Left lung (tissue), 4 donors: ENCODE measurements at regions not wholly inside any gene's neighbourhood (a gene's known extent, or its start where the extent isn't known, plus 50 kb on each side); places are given as distances from the start of the nearest gene placed in this dataset.

Experiments
- ATAC-seq: fragments of 200-7000 bp; cut with Tn5 transposase; one replicate; pipeline ENCODE4 v1.9.1; 2020; ENCODE audit warnings: moderate library complexity
- DNase-seq, 4 donors: peaks; one replicate each; pipeline ENCODE4 v3.0.0-alpha.2; 2013 to 2020
- H3K27ac ChIP-seq, 2 donors: fragments of 200-600 bp; sonication (generic) in 1 of 2; one replicate each; pipeline versions ENCODE4 v1.5.0 to v1.8.0; 2020 to 2021
- H3K27me3 ChIP-seq, 2 donors: fragments of 200-600 bp; sonication (generic) in 1 of 2; one replicate each; pipeline versions ENCODE4 v1.5.0 to v1.8.0; 2020 to 2021
- H3K36me3 ChIP-seq, 2 donors: fragments of 200-600 bp; sonication (generic) in 1 of 2; one replicate each; pipeline versions ENCODE4 v1.5.0 to v1.8.0; 2020 to 2021
- H3K4me1 ChIP-seq, 2 donors: fragments of 200-600 bp; one replicate each; pipeline ENCODE4 v1.8.0; 2021
- H3K4me3 ChIP-seq, 2 donors: fragments of 200-600 bp; sonication (generic) in 1 of 2; one replicate each; pipeline versions ENCODE4 v1.5.0 to v1.8.0; 2020 to 2021; ENCODE audit warnings: mild to moderate bottlenecking in 1 of 2
- H3K9me3 ChIP-seq, 2 donors: fragments of 200-600 bp; sonication (generic) in 1 of 2; one replicate each; pipeline versions ENCODE4 v1.5.0 to v1.8.0; 2020 to 2021
- intact Hi-C, 2 donors: fragments of 100-400 bp; cut with DNase I; formaldehyde crosslinking; loops; one replicate each; pipeline versions ENCODE4 v1.11.2 to v1.14.2; 2022
- TF ChIP-seq, protein P1 (sequence below), 2 donors: fragments of 200-600 bp; sonication (generic) in 1 of 2; IDR thresholded peaks; one replicate each; pipeline versions ENCODE4 v1.5.0 to v1.8.0; 2021; ENCODE audit warnings: antibody characterized with exemption in 2 of 2
- donor health status: DM: no; HTN: yes; CAD: no.
- donor health status: DM: no; HTN: no; CAD: no.

DNA sequence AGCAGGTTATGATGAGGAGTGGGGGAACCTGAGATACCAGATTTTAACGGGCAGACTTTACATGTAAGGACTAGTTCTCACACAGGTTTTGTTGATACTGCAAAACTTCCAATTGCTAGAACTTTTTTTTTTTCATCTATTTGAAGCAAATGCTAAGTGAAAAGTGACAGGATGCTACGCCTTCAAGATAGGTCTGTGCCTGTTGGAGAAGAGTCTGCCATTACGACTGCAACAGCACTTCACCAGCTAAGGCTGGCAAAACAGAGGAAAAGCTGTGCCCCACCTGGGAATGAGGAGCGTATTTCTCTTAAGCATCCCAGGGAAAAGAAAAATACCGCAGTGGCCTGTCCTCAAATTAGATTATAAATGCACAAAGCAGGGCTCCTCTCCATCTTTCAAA lies 102.0 kb upstream of the CDH6 start:
- ATAC-seq, result no peak
- H3K36me3 ChIP-seq, result no peaks in the 10 kb centered on the region
- H3K27ac ChIP-seq, result no peak overlapping the region
- H3K27me3 ChIP-seq, result no peaks in the 10 kb centered on the region
- intact Hi-C loops, result no loop called here
- peaks cover 0 to 3% of the 10 kb centered on the region in 2 donors for H3K9me3 ChIP-seq
- no peak for DNase-seq
- H3K4me1 ChIP-seq, result no peaks in the 10 kb centered on the region
- no peak overlapping the region for H3K4me3 ChIP-seq
- TF ChIP-seq, protein P1, sequence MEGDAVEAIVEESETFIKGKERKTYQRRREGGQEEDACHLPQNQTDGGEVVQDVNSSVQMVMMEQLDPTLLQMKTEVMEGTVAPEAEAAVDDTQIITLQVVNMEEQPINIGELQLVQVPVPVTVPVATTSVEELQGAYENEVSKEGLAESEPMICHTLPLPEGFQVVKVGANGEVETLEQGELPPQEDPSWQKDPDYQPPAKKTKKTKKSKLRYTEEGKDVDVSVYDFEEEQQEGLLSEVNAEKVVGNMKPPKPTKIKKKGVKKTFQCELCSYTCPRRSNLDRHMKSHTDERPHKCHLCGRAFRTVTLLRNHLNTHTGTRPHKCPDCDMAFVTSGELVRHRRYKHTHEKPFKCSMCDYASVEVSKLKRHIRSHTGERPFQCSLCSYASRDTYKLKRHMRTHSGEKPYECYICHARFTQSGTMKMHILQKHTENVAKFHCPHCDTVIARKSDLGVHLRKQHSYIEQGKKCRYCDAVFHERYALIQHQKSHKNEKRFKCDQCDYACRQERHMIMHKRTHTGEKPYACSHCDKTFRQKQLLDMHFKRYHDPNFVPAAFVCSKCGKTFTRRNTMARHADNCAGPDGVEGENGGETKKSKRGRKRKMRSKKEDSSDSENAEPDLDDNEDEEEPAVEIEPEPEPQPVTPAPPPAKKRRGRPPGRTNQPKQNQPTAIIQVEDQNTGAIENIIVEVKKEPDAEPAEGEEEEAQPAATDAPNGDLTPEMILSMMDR (IDR thresholded peaks at IDR 0.05), result no peak

DNA sequence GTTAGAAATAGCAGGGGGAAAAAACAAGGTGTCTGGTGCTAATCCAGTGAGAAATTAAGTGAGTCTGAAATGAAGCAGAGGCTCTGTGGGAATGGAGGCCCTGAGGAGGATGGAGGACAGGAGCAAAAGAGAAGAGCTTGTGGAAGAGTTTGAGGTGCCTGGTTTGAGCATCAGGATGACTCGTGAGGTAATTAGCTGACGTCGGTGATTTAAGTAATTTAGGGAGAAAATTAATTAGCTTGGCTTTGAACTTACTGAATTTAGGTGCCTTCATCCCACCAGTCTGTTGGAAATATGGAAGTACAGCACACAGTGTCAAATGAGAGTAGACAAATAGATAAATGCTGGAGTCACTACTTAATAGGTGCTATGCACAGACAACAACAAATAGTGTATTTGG lies 103.0 kb upstream of the CDH6 start:
- intact Hi-C loops, result no loop called here
- DNase-seq, result no peak
- TF ChIP-seq, protein P1 (IDR thresholded peaks at IDR 0.05), result no peak
- Histone ChIP-seq H3K4me1 (no peaks in the 10 kb centered on the region), H3K9me3 (peaks cover 0 to 3% of the 10 kb centered on the region in 2 donors), H3K27me3 (no peaks in the 10 kb centered on the region), H3K4me3 (no peak overlapping the region), H3K36me3 (no peaks in the 10 kb centered on the region), H3K27ac (no peak overlapping the region)
- ATAC-seq, result no peak

DNA sequence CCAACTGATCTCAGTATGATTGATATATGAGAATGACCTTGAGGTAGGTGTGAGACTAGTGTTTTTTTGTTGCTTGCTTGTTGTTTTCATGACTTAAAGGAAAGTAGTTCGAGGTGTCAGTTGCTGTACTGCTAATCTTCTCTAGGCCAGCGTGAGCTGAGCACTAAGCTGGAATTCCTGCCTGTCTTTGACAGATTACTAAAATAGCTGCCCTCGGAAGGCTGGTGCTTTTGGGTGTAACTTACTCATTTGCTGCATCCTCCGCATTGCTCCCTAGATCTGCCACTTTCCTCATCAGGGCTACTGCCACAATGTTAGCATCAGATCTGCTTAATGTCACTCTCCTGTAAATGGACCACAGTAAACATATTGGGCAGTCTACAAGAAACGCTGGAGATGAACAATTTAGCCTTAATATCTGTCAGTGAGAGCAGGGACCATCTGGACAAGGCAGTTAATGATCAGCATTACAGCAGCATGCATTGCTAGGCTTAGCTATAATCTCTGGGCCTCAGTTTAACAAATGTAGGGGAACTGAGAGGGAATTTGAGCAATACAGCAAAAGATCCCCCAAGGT lies 106.6 kb upstream of the CDH6 start:
- Histone ChIP-seq H3K36me3 (no peaks in the 10 kb centered on the region), H3K9me3 (no peaks in the 10 kb centered on the region), H3K27ac (no peak overlapping the region), H3K4me1 (no peaks in the 10 kb centered on the region), H3K27me3 (no peaks in the 10 kb centered on the region), H3K4me3 (no peak overlapping the region)
- DNase-seq (no peak), ATAC-seq (no peak)
- TF ChIP-seq, protein P1 (IDR thresholded peaks at IDR 0.05), result no peak
- intact Hi-C loops, result no loop called here

DNA sequence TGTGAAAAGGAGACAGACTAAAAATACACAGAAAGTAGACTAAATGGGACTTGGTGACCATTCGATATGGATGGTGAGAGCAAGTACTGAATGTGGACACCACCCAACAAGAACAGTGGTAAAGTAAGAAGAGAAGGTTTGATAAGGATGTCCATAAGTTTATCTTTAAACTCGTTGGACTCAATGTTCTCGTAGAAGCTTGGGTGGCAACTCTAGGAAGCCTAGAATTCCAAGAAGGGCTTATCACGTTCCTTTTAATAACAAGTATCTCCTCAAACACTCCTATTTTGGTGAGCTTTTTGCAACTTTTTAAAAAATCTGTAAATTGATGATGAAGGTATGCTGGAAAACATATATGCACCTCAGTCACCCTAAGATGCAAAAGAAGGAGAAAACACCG lies 108.6 kb upstream of the CDH6 start:
- intact Hi-C loops, result no loop called here
- Histone ChIP-seq H3K27ac (no peak overlapping the region), H3K9me3 (no peaks in the 10 kb centered on the region), H3K27me3 (no peaks in the 10 kb centered on the region), H3K36me3 (no peaks in the 10 kb centered on the region), H3K4me1 (no peaks in the 10 kb centered on the region), H3K4me3 (no peak overlapping the region)
- TF ChIP-seq, protein P1 (IDR thresholded peaks at IDR 0.05), result no peak
- no peak for DNase-seq
- ATAC-seq, result no peak

DNA sequence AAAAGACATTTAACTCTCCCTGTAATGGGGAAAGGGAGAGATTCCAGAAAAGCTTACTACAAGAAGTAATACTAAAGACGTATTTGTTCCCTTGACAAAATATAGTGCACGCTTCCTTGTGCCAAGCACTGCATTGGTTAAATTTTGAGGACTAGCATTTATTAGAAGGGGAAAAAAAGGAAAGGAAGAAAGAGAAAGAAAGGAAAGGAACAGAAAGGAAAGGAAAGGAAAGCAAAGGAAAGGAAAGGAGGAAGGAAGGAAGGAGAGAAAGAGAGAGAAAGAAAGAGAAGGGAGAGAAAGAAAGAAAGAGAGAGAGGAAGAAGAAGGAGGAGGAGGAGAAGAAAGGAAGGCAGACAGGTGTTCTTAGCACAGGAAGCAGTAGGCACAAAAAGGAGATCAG lies 110.1 kb upstream of the CDH6 start:
- DNase-seq, result no peak
- Histone ChIP-seq H3K4me3 (no peak overlapping the region), H3K9me3 (no peaks in the 10 kb centered on the region), H3K27me3 (no peaks in the 10 kb centered on the region), H3K27ac (no peak overlapping the region), H3K36me3 (no peaks in the 10 kb centered on the region), H3K4me1 (no peaks in the 10 kb centered on the region)
- no peak for ATAC-seq
- intact Hi-C loops, result no loop called here
- TF ChIP-seq, protein P1 (IDR thresholded peaks at IDR 0.05), result no peak
